ENCODE measurements at regions not wholly inside any gene's neighbourhood (a gene's known extent, or its start where the extent isn't known, plus 50 kb on each side); places are given as distances from the start of the nearest gene placed in this dataset.
"Not testable (repeated sequence)": the region's sequence is repeated elsewhere in the genome, so short reads cannot be mapped to it uniquely, and the experiment has no call there.

GRCh38 chr2:234863043-234863934, 88.5 kb upstream of the SH3BP4 start:
- TF ChIP-seq, protein P1, sequence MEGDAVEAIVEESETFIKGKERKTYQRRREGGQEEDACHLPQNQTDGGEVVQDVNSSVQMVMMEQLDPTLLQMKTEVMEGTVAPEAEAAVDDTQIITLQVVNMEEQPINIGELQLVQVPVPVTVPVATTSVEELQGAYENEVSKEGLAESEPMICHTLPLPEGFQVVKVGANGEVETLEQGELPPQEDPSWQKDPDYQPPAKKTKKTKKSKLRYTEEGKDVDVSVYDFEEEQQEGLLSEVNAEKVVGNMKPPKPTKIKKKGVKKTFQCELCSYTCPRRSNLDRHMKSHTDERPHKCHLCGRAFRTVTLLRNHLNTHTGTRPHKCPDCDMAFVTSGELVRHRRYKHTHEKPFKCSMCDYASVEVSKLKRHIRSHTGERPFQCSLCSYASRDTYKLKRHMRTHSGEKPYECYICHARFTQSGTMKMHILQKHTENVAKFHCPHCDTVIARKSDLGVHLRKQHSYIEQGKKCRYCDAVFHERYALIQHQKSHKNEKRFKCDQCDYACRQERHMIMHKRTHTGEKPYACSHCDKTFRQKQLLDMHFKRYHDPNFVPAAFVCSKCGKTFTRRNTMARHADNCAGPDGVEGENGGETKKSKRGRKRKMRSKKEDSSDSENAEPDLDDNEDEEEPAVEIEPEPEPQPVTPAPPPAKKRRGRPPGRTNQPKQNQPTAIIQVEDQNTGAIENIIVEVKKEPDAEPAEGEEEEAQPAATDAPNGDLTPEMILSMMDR (IDR thresholded peaks at IDR 0.05; ENCODE audit: control extremely low read depth, extremely low read depth, low read depth, missing control alignments): no peak
- POLR2A ChIA-PET: no interaction called here

GRCh38 chr2:234861841-234862735, 89.7 kb upstream of the SH3BP4 start:
- DNase-seq (ENCODE audit: extremely low spot score): no peak
- TF ChIP-seq, protein P1 (IDR thresholded peaks at IDR 0.05; ENCODE audit: control extremely low read depth, extremely low read depth, low read depth, missing control alignments): no peak
- CTCF ChIA-PET: no interaction called here
- POLR2A ChIA-PET: no interaction called here

More at GRCh38 chr2:234863043-234863934, 88.5 kb upstream of the SH3BP4 start:
- CTCF ChIA-PET: no interaction called here
- DNase-seq (ENCODE audit: extremely low spot score): no peak

GRCh38 chr2:234859330-234859872, 92.4 kb upstream of the SH3BP4 start:
- DNase-seq (ENCODE audit: extremely low spot score); POLR2A ChIA-PET; CTCF ChIA-PET: not testable (repeated sequence)

- CTCF ChIA-PET: no interaction called here
- no peak for DNase-seq (ENCODE audit: extremely low spot score)
- POLR2A ChIA-PET: no interaction called here
- TF ChIP-seq, protein P1 (IDR thresholded peaks at IDR 0.05; ENCODE audit: control extremely low read depth, extremely low read depth, low read depth, missing control alignments): no peak
These were observed 93.0 kb upstream of the SH3BP4 start for GRCh38 chr2:234858790-234859329.

- CTCF ChIA-PET: no interaction called here
These were observed 93.7 kb upstream of the SH3BP4 start for GRCh38 chr2:234858145-234858544.

DNA sequence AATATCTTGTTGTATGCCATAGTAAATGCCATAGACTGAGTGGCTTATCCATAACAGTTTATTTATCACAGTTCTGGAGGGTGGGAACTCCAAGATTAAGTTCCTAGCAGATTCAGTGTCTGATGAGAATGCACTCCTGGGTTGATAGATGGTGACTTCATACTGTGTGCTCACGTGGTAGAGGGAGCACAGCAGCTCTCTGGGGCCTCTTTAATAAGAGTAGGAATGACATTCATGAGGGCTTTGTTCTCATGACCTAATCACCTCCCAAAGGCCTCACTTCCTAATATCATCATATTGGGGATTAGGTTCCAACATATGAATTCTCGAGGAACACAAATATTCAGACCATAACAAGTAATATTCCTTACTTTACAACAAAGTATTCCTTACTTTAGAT, 98.1 kb upstream of the SH3BP4 start:
- no peak for DNase-seq (ENCODE audit: extremely low spot score)
- TF ChIP-seq, protein P1 (IDR thresholded peaks at IDR 0.05; ENCODE audit: control extremely low read depth, extremely low read depth, low read depth, missing control alignments): no peak
- POLR2A ChIA-PET: no interaction called here
- CTCF ChIA-PET: no interaction called here

More at GRCh38 chr2:234858145-234858544, 93.7 kb upstream of the SH3BP4 start:
- POLR2A ChIA-PET: no interaction called here
- TF ChIP-seq, protein P1 (IDR thresholded peaks at IDR 0.05; ENCODE audit: control extremely low read depth, extremely low read depth, low read depth, missing control alignments): no peak
- DNase-seq (ENCODE audit: extremely low spot score): no peak

All from GM10248 (cell line).